GM12878 (cell line): ENCODE measurements at regions not wholly inside any gene's neighbourhood (a gene's known extent, or its start where the extent isn't known, plus 50 kb on each side); places are given as distances from the start of the nearest gene placed in this dataset.

Experiments
- ATAC-seq: fragments of 200-7000 bp; cut with Tn5 transposase; 3 replicates; pipeline ENCODE4 v1.9.1; 2020; ENCODE audit warnings: mild to moderate bottlenecking, moderate library complexity
- BruUV-seq: library from RNA; stranded (reverse); fragments of 400-500 nt; replicated peaks from 2 replicates; lab custom pipeline; 2021; lab: Mats Ljungman, UMichigan
- CTCF ChIA-PET: fragments of 300-600 bp; sonication (Branson Sonifier 250); formaldehyde crosslinking; extraction: SDS; loops from one replicate; lab custom pipeline; 2021; ENCODE audit warnings: inconsistent platforms; lab: Yijun Ruan, JAX
- POLR2A ChIA-PET: fragments of 350-600 bp; formaldehyde crosslinking; extraction: SDS; loops from one replicate; lab custom pipeline; 2021; ENCODE audit warnings: inconsistent platforms; lab: Charles Lee
- RAD21 ChIA-PET: fragments of 300-600 bp; sonication (Branson Sonifier 250); formaldehyde crosslinking; loops from one replicate; lab custom pipeline; 2023; ENCODE audit warnings: antibody characterized with exemption; ENCODE audit not compliant: unreplicated experiment; lab: Charles Lee
- SMC1A ChIA-PET: fragments of 300-600 bp; sonication (Branson Sonifier 250); formaldehyde crosslinking; loops from one replicate; lab custom pipeline; 2023; ENCODE audit not compliant: unreplicated experiment, uncharacterized antibody; lab: Charles Lee
- DNase-seq: peaks from one replicate; pipeline ENCODE4 v3.0.0-alpha.2; 2011; ENCODE audit warnings: low read depth, low spot score
- FAIRE-seq: peaks from 3 replicates; lab custom pipeline; 2011; peaks lifted over from hg19 to GRCh38; lab: Jason Lieb, UNC
- H2AFZ ChIP-seq: 2 replicates; pipeline ENCODE4 v1.6.0; 2011; ENCODE audit warnings: low read depth, low read length, control low read depth; ENCODE audit not compliant: control insufficient read depth
- H3K27ac ChIP-seq: 2 replicates; pipeline ENCODE4 v1.5.1; 2011; ENCODE audit warnings: control low read depth; ENCODE audit not compliant: control insufficient read depth, insufficient read depth
- H3K27me3 ChIP-seq, 2 experiments: replicated peaks in 1 of 2; 2 replicates each; pipeline versions ENCODE4 v1.6.0 to v1.6.1; 2011; ENCODE audit warnings: low read length in 1 of 2; ENCODE audit not compliant: control insufficient read depth in 2 of 2, insufficient read depth in 2 of 2
- H3K36me3 ChIP-seq, 2 experiments: 2 replicates each; pipeline ENCODE4 v1.5.1; 2011; ENCODE audit warnings: low read length in 1 of 2; ENCODE audit not compliant: control insufficient read depth in 2 of 2, insufficient read depth in 2 of 2
- H3K4me1 ChIP-seq: 2 replicates; pipeline ENCODE4 v1.6.1; 2011; ENCODE audit warnings: mild to moderate bottlenecking, low read length, moderate library complexity, mixed read lengths; ENCODE audit not compliant: control insufficient read depth, insufficient read depth
- H3K4me2 ChIP-seq: 2 replicates; pipeline ENCODE4 v1.6.0; 2011; ENCODE audit warnings: control low read depth; ENCODE audit not compliant: control insufficient read depth, insufficient read depth
- H3K4me3 ChIP-seq: fragments of 200-600 bp; sonication (generic); 2 replicates; pipeline ENCODE4 v1.5.1; 2016
- H3K79me2 ChIP-seq: 2 replicates; pipeline ENCODE4 v1.6.0; 2011; ENCODE audit warnings: low read length; ENCODE audit not compliant: control insufficient read depth, insufficient read depth
- H3K9ac ChIP-seq: 2 replicates; pipeline ENCODE4 v1.8.0; 2011; ENCODE audit warnings: low read length, control low read depth, mixed read lengths; ENCODE audit not compliant: control insufficient read depth, insufficient read depth
- H3K9me3 ChIP-seq: replicated peaks from 3 replicates; pipeline ENCODE4 v1.5.1; 2011; ENCODE audit warnings: mild to moderate bottlenecking, low read length; ENCODE audit not compliant: control insufficient read depth, insufficient read depth
- H4K20me1 ChIP-seq: 2 replicates; pipeline ENCODE4 v1.6.0; 2011; ENCODE audit not compliant: control insufficient read depth, insufficient read depth
- BCL3 ChIP-seq: IDR thresholded peaks from 2 replicates; pipeline ENCODE4 v1.6.1; 2011; ENCODE audit warnings: borderline replicate concordance, low read depth, mild to moderate bottlenecking, moderate library complexity, low read length; ENCODE audit not compliant: insufficient read depth, poor library complexity, severe bottlenecking
- CBX5 ChIP-seq: sonication (generic); IDR thresholded peaks from 2 replicates; pipeline ENCODE4 v1.6.1; 2016; ENCODE audit warnings: low read depth, moderate library complexity, mild to moderate bottlenecking, inconsistent platforms
- ELK1 ChIP-seq: IDR thresholded peaks from 2 replicates; pipeline ENCODE4 v1.6.1; 2012; ENCODE audit warnings: low read depth, low read length, improper control_type of control experiment
- KLF5 ChIP-seq: fragments of 450-650 bp; IDR thresholded peaks from 2 replicates; pipeline ENCODE4 v1.6.1; 2014; ENCODE audit warnings: mild to moderate bottlenecking; ENCODE audit not compliant: partially characterized antibody
- MXI1 ChIP-seq: fragments of 150-350 bp; IDR thresholded peaks from 2 replicates; pipeline ENCODE4 v1.6.1; 2011; ENCODE audit warnings: low read depth, mild to moderate bottlenecking, inconsistent platforms, low read length, improper control_type of control experiment
- NR2F1 ChIP-seq: fragments of 450-650 bp; conservative IDR thresholded peaks from 2 replicates; pipeline ENCODE4 v1.6.1; 2017; ENCODE audit warnings: mild to moderate bottlenecking
- PKNOX1 ChIP-seq: fragments of 450-650 bp; IDR thresholded peaks from 2 replicates; pipeline ENCODE4 v1.6.1; 2016; ENCODE audit warnings: mild to moderate bottlenecking
- POU2F2 ChIP-seq: IDR thresholded peaks from 3 replicates; pipeline ENCODE4 v1.6.1; 2011; ENCODE audit warnings: low read depth, mild to moderate bottlenecking, low read length, borderline replicate concordance
- PRDM15 ChIP-seq: fragments of 450-650 bp; formaldehyde crosslinking; IDR thresholded peaks from 2 replicates; pipeline ENCODE4 v1.4.0; 2020; ENCODE audit warnings: mild to moderate bottlenecking, moderate library complexity
- RFX5 ChIP-seq: IDR thresholded peaks from 2 replicates; pipeline ENCODE4 v1.6.1; 2011; ENCODE audit warnings: low read depth, low read length, improper control_type of control experiment
- SREBF2 ChIP-seq: IDR thresholded peaks from 2 replicates; pipeline ENCODE4 v1.6.1; 2012; ENCODE audit warnings: mild to moderate bottlenecking, low read length
- SRF ChIP-seq, 2 experiments: IDR thresholded peaks; 2 replicates each; pipeline ENCODE4 v1.6.1; 2011; ENCODE audit warnings: low read depth in 2 of 2, low read length in 2 of 2, mild to moderate bottlenecking in 1 of 2, moderate library complexity in 1 of 2
- STAT1 ChIP-seq: fragments of 450-650 bp; conservative IDR thresholded peaks from 2 replicates; pipeline ENCODE4 v1.6.1; 2014; ENCODE audit warnings: antibody characterized with exemption, mild to moderate bottlenecking
- WRNIP1 ChIP-seq: IDR thresholded peaks from 2 replicates; pipeline ENCODE4 v1.6.1; 2011; ENCODE audit warnings: low read depth, low read length, improper control_type of control experiment, borderline replicate concordance
- ZBED1 ChIP-seq: IDR thresholded peaks from 2 replicates; pipeline ENCODE4 v1.6.1; 2016; ENCODE audit warnings: borderline replicate concordance
- WGBS: methylation state at CpG from one replicate; pipeline ENCODE4 v1.1.6; 2016; ENCODE audit warnings: low lambda C conversion rate; ENCODE audit not compliant: insufficient replicate concordance, insufficient coverage; ENCODE audit errors: missing lambda C conversion rate; 5-methylcytosine and 5-hydroxymethylcytosine counted together
- in situ Hi-C: fragments of 300-500 bp; cut with MboI; formaldehyde crosslinking; loops from 9 replicates; pipeline ENCODE4 v1.14.3; 2018; ENCODE audit warnings: mixed read lengths
- intact Hi-C: fragments of 100-400 bp; cut with micrococcal nuclease; formaldehyde crosslinking; loops from one replicate; pipeline ENCODE4 v1.14.2; 2022; ENCODE audit not compliant: unreplicated experiment

GRCh38 chr6:139973669-139974344 lies 599.4 kb upstream of the CITED2 start:
- SMC1A ChIA-PET, result no interaction called here
- H2AFZ ChIP-seq, result no peak overlapping the region
- no TSS peak for BruUV-seq

More at GRCh38 chr6:139973669-139974344, 599.4 kb upstream of the CITED2 start:
- Histone ChIP-seq H3K9ac (no peak overlapping the region), H3K9me3 (no peaks in the 10 kb centered on the region), H3K27ac (no peak overlapping the region), H3K27me3 (no peaks in the 10 kb centered on the region), H3K4me1 (no peaks in the 10 kb centered on the region), H3K79me2 (no peaks in the 10 kb centered on the region)
- intact Hi-C loops, result no loop called here
- no peak for ATAC-seq
- in situ Hi-C loops, result no loop called here
- POLR2A ChIA-PET, result no interaction called here
- 1% methylated on average over 3 of the region's 3 CpGs for WGBS
- no peak for DNase-seq
- FAIRE-seq, result no peak
- TF ChIP-seq PRDM15 (CRISPR knock-in tag) (no peak), STAT1 (no peak), SRF (IDR thresholded peaks at IDR 0.05; ENCODE audit: low read depth in 2 of 2, low read length in 2 of 2) (no peak), SREBF2 (no peak), KLF5 (no peak), PKNOX1 (no peak), BCL3 (no peak), ELK1 (no peak), CBX5 (no peak), MXI1 (no peak), RFX5 (no peak), NR2F1 (no peak), POU2F2 (no peak), WRNIP1 (no peak), ZBED1 (no peak)
- TF ChIP-seq, all 136 proteins: peak for 0
- RAD21 ChIA-PET, result no interaction called here
- Histone ChIP-seq H3K36me3 (no peaks in the 10 kb centered on the region), H3K4me3 (no peak overlapping the region), H4K20me1 (no peaks in the 10 kb centered on the region), H3K4me2 (no peak overlapping the region)
- CTCF ChIA-PET, result no interaction called here
